HG03565 (cell line): ENCODE measurements at regions not wholly inside any gene's neighbourhood (a gene's known extent, or its start where the extent isn't known, plus 50 kb on each side); places are given as distances from the start of the nearest gene placed in this dataset.

Source experiments
- ATAC-seq: cut with Tn5 transposase; IDR thresholded peaks from one replicate; pipeline ENCODE4 v1.9.1; 2021; ENCODE audit warnings: mild to moderate bottlenecking, moderate library complexity; ENCODE audit not compliant: unreplicated experiment

DNA sequence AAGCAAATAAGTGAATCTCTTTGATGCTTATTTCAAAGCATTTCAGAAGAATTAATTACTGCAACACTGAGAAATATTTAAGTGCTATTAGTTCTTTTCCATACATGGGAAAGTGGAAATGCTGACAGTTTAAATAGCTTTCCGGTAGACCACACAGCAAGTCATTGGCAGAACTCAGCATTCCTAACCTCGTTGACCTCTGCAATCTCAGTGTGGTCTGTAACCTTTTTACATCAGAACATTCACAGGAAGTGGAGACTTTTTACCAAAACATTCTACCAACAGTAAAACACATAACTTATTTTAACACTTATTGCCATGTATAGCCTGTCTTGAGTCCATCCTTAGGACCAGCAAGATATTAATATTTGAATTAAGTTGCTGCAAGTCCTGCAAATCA, 249.5 kb upstream of the DCN start:
- no peak for ATAC-seq

GRCh38 chr12:91424506-91424905, 241.9 kb upstream of the DCN start:
- ATAC-seq, result no peak

DNA sequence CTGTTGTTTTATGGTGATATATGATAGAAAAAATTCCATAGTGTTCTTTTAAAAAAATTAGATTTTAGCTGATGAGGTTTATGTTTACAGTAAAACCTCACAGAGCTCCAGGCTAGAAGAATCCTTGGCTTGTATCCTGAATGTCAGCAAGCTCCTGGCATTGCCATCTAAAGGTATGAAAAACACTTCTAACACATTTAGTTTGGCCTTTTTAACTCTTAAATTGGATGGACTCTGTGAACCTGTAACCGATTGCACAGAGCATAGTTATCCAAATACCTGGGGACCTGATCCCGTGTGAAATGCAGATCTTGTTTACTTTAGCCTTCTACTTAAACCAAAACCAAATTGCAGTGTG, 241.1 kb upstream of the DCN start:
- no peak for ATAC-seq

- ATAC-seq, result no peak
These were observed 240.4 kb upstream of the DCN start for GRCh38 chr12:91422811-91423692.

- ATAC-seq, result no peak
These were observed 239.5 kb upstream of the DCN start for GRCh38 chr12:91422127-91422526.

DNA sequence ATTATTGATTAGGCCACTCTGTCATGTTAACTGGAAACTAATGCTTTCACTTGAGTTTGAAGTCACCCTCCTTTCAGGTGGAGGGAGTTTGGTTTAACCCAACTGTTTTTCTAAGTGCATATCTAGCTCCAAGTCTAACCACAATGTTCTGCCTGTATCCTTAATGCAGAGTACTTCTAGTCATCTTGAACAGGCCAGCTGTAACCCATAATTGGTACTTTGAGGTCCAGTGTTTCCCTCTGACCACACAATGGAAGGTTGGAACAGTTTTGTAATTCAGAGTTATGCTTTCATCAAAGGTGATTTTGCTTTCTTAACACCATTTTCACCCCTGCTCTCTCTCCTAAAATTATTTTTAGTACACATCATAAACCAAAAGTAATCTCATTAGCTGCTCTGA, 237.2 kb upstream of the DCN start:
- no peak for ATAC-seq

- no peak for ATAC-seq
These were observed 235.8 kb upstream of the DCN start for GRCh38 chr12:91418221-91419090.

DNA sequence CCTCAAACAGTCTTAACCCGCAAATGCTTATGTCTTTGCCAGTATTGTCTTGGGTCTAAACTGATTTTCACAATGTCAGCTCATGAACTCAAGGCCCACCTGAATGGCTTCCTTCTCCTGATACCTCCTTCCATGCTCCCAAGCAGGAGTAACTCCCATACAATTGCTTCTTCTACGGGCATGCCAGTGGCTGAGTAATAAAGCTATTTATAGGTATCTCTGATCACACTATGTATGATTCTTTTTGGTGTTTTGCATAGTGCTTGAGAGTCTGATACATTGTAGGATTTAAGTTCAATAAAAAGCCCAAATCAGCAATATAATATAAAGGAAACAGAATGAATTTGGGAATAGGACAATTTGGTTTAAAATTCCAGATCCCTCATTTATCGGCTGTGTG, 235.0 kb upstream of the DCN start:
- no peak for ATAC-seq

GRCh38 chr12:91414636-91415035, 232.0 kb upstream of the DCN start:
- no peak for ATAC-seq

DNA sequence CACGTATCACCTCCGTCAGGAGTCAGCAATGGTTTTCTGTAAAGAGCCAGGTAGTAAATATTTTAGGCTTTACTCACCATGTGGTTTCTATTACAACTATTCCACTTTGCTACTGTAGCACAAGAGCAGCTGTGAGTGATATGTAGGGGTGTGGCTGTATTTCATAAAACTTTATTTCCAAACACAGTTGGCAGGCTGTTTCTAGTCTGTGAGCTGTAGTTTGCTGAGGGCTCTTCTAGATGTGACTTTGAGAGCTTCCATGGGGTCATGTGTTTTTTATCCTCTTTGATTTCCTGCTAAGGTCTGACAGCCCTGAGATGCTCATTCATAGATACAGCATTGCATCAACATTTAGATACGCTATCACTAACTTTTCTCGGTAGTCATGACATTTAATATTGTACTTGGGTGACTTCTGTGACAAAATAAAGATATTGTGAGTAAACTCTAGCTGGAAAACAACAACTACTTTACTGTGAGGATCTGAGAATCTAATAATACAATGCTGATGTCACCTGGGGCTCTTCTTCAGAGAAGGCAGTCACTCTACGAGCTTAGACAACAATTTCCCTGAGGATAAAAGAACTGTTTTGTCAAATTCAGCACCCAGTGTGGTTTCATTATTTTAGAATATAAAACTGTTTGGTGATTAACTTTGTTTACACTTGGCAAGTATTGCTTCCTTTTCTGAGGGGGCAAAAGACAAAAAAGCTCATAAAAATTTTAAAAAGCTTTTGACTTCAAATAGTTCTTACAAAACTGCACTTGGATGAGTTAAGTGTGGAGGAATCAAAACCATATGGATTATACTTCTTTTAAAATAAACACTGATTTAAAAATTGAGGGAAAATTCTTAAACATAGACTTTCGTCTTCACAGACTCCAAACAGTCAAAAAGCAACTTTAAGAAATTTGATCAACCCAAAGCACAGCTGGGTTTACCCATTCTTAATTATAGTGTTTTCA, 231.2 kb upstream of the DCN start:
- ATAC-seq, result no peak

- peak; percentile 58 for ATAC-seq
These were observed 224.3 kb upstream of the DCN start for GRCh38 chr12:91406920-91407341.

DNA sequence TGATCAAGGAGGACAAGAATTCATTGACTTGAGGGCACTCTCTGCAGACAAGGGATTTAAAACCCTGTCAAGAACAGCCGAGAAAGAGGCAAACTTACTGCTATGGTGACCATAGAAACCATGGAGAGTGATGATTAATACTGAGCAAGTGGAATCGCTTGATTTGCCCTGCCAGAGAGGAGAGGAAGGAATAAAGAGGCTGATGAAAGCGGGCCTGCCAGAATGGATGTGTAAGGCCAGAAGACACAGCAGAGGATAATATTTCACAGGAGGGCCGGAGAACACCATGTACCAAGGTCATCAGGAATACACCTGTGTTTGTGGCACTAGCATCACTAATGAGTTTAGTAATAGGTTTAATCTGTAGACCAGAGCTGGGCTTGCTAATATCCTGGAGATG, 221.8 kb upstream of the DCN start:
- no peak for ATAC-seq

DNA sequence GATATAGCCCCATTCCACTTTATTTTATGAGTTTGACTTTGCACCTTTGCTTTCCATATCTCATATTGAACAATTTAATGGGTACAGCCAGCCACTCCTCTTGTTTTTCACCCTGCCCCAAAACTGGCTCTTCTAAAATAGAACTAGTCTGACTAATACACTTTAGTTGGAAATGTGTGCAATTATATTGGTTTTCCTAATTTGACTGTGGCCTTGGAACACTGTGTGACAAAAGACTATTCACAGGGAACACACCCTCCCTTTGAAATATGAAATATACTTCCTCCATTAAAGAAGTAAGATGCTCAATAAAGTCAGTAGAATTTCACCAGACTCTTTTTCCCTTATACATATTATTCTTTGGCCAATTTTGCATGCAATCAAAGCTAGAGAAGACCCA, 218.6 kb upstream of the DCN start:
- no peak for ATAC-seq

GRCh38 chr12:91400271-91400670, 217.7 kb upstream of the DCN start:
- ATAC-seq, result no peak

GRCh38 chr12:91397866-91398532, 215.4 kb upstream of the DCN start:
- ATAC-seq, result no peak

- ATAC-seq, result no peak
These were observed 213.7 kb upstream of the DCN start for GRCh38 chr12:91396293-91396692.

DNA sequence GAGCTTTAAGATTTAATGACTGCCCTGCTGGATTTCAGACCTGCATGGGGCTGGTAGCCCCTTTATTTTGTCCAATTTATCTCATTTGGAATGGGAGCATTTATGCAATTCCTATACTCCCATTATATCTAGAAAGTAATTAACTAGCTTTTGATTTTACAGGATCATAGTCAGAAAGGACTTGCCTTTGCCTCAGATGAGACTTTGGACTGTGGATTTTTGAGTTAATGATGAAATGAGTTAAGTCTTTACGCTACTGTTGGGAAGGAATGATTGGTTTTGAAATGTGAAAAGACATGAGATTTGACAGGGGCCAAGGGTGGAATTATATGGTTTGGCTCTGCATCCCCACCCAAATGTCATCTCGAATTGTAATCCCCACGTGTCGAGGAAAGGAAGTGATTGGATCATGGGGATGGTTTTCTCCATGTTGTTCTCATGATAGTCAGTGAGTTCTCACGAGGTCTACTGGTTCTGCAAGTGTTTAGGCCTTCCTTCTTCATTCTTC, 213.1 kb upstream of the DCN start:
- no peak for ATAC-seq

DNA sequence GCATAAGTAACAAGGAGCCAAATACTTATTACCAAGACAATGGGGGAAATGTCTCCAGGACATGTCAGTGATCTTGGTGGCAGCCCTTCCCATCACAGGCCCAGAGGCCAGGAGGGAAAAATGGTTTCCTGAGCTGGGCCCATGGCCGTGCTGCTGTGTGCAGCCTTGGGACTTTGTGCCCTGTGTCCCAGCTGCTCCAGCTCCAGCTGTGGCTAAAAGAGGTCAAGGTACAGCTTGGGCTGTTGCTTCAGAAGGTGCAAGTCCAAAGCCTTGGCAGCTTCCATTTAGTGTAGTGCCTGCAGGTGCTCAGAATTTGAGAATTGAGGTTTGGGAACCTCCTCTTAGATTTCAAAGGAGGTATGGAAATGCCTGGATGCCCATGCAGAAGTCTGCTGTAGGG, 212.3 kb upstream of the DCN start:
- no peak for ATAC-seq

DNA sequence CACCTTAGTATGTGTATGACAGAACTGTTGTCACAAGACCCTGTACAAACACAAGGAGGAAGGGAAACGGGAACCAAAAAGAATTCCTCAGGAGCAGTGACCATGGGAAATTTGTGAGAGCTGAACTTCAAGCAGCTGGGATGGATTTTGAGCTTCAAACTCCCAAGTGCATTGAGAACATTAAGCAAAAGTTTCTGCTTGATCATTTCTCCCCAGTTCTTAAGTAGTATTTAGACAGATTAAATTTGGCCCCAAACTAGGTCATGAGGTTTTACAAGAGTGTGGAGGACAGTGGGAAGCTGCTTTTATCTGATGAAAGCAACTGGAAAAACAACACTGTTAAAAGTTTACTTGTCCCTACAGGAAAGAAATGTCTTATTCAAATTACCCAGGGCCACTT, 206.0 kb upstream of the DCN start:
- ATAC-seq, result no peak

DNA sequence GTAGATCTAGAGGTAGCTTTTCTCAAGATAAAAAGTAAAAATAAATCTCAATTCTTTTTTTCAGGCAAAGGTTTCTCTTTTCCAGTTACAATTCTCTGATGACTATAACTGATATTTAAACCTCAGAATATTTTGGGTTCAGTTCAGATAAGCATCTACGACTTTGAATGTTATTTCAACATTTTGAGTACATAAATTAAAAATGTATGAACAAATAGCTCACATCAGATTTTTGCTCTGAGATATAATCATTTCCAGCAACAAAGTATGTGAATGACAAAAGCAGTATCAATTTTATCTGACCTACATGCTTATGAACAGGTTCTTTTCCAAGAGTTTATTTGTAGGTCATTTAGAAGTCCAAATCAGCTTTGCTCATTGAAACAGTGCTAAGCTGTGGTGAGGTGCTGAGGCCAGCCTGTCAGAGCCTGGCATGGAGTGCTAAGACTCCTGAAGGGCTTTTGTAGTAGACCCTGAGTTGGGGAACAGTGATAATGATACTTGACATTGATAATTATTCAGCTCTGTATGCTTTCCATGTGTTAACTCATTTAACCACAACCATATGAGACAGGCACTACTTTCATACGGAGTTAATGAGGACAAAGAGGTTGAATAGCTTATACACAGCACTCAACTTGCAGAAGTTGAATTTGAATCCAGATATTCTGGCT, 205.0 kb upstream of the DCN start:
- no peak for ATAC-seq
